ENCODE measurements at regions not wholly inside any gene's neighbourhood (a gene's known extent, or its start where the extent isn't known, plus 50 kb on each side); places are given as distances from the start of the nearest gene placed in this dataset.
"Not testable (repeated sequence)": the region's sequence is repeated elsewhere in the genome, so short reads cannot be mapped to it uniquely, and the experiment has no call there.

- no peak for DNase-seq
Measured at GRCh38 chr10:33655921-33656320, 321.5 kb upstream of the NRP1 start.

GRCh38 chr10:33655165-33655815 lies 320.8 kb upstream of the NRP1 start:
- DNase-seq = no peak

GRCh38 chr10:33653584-33654367 lies 319.3 kb upstream of the NRP1 start:
- no peak for DNase-seq

GRCh38 chr10:33652870-33653269 lies 318.4 kb upstream of the NRP1 start:
- no peak for DNase-seq

GRCh38 chr10:33650131-33650530 lies 315.7 kb upstream of the NRP1 start:
- not testable (repeated sequence) for DNase-seq

GRCh38 chr10:33643042-33643441 lies 308.6 kb upstream of the NRP1 start:
- DNase-seq = no peak

- DNase-seq = no peak
Measured at GRCh38 chr10:33638891-33639290, 304.4 kb upstream of the NRP1 start.

GRCh38 chr10:33638374-33638773 lies 303.9 kb upstream of the NRP1 start:
- DNase-seq = no peak

- DNase-seq = no peak
Measured at GRCh38 chr10:33635967-33636515, 301.6 kb upstream of the NRP1 start.

GRCh38 chr10:33632432-33632831 lies 298.0 kb upstream of the NRP1 start:
- no peak for DNase-seq

GRCh38 chr10:33631991-33632390 lies 297.5 kb upstream of the NRP1 start:
- DNase-seq = no peak

- no peak for DNase-seq
Measured at GRCh38 chr10:33630761-33631160, 296.3 kb upstream of the NRP1 start.

GRCh38 chr10:33627611-33628010 lies 293.1 kb upstream of the NRP1 start:
- no peak for DNase-seq

GRCh38 chr10:33626798-33627466 lies 292.5 kb upstream of the NRP1 start:
- no peak for DNase-seq

- DNase-seq = no peak
Measured at GRCh38 chr10:33623669-33624068, 289.2 kb upstream of the NRP1 start.

- DNase-seq = no peak
Measured at GRCh38 chr10:33621101-33621500, 286.6 kb upstream of the NRP1 start.

GRCh38 chr10:33618196-33618595 lies 283.7 kb upstream of the NRP1 start:
- DNase-seq = no peak

- no peak for DNase-seq
Measured at GRCh38 chr10:33617381-33618080, 283.1 kb upstream of the NRP1 start.

- no peak for DNase-seq
Measured at GRCh38 chr10:33616956-33617355, 282.5 kb upstream of the NRP1 start.

- no peak for DNase-seq
Measured at GRCh38 chr10:33612551-33612950, 278.1 kb upstream of the NRP1 start.

- no peak for DNase-seq
Measured at GRCh38 chr10:33612116-33612515, 277.6 kb upstream of the NRP1 start.

- DNase-seq = no peak
Measured at GRCh38 chr10:33611423-33611822, 277.0 kb upstream of the NRP1 start.

All from left kidney (tissue), 1 donor.